ENCODE measurements at regions not wholly inside any gene's neighbourhood (a gene's known extent, or its start where the extent isn't known, plus 50 kb on each side); places are given as distances from the start of the nearest gene placed in this dataset.

GRCh38 chr12:23423796-23424195 lies 525.7 kb downstream of the SOX5 start:
- TF ChIP-seq MYNN (tag by site-specific recombination; IDR thresholded peaks at IDR 0.05; ENCODE audit: borderline replicate concordance): no peak
- TF ChIP-seq REST (tag by site-specific recombination; IDR thresholded peaks at IDR 0.05): no peak
- no peak for TF ChIP-seq CTCF (tag by site-specific recombination; IDR thresholded peaks at IDR 0.05)
- TF ChIP-seq ZNF692 (tag by site-specific recombination; IDR thresholded peaks at IDR 0.05): no peak
